A673 (cell line): ENCODE measurements at regions not wholly inside any gene's neighbourhood (a gene's known extent, or its start where the extent isn't known, plus 50 kb on each side); places are given as distances from the start of the nearest gene placed in this dataset.

ENCODE experiments used
- BruUV-seq: library from RNA; stranded (reverse); fragments of 400-500 nt; replicated peaks from 2 replicates; lab custom pipeline; 2021; lab: Mats Ljungman, UMichigan
- CTCF ChIA-PET: fragments of 300-600 bp; sonication (Branson Sonifier 250); formaldehyde crosslinking; loops from one replicate; lab custom pipeline; 2022; ENCODE audit warnings: antibody characterized with exemption; lab: Charles Lee
- POLR2A ChIA-PET: fragments of 300-600 bp; sonication (Branson Sonifier 250); formaldehyde crosslinking; loops from one replicate; lab custom pipeline; 2022; ENCODE audit warnings: antibody characterized with exemption; ENCODE audit not compliant: low non-redundant PET; lab: Charles Lee
- DNase-seq: peaks from one replicate; pipeline ENCODE4 v3.0.0-alpha.2; 2015; ENCODE audit warnings: low spot score
- H3K27ac ChIP-seq: fragments of 200-600 bp; sonication (generic); 2 replicates; pipeline ENCODE4 v1.5.1; 2016; ENCODE audit warnings: mixed run types, low read depth, mild to moderate bottlenecking, mixed read lengths, antibody characterized with exemption, low read length; ENCODE audit not compliant: poor library complexity, severe bottlenecking
- H3K27me3 ChIP-seq: fragments of 200-600 bp; sonication (generic); replicated peaks from 2 replicates; pipeline ENCODE4 v1.6.1; 2017; ENCODE audit warnings: mixed run types, low read depth, mild to moderate bottlenecking, mixed read lengths, antibody characterized with exemption, low read length; ENCODE audit not compliant: insufficient read depth, poor library complexity
- H3K36me3 ChIP-seq: fragments of 200-600 bp; sonication (generic); 2 replicates; pipeline ENCODE4 v1.6.1; 2016; ENCODE audit warnings: mixed run types, mild to moderate bottlenecking, mixed read lengths, antibody characterized with exemption, low read length; ENCODE audit not compliant: insufficient read depth, poor library complexity, severe bottlenecking
- H3K4me1 ChIP-seq: fragments of 200-600 bp; sonication (generic); 2 replicates; pipeline ENCODE4 v1.6.1; 2017; ENCODE audit warnings: mixed run types, mild to moderate bottlenecking, mixed read lengths, antibody characterized with exemption, low read length; ENCODE audit not compliant: insufficient read depth, poor library complexity, severe bottlenecking
- H3K4me3 ChIP-seq: fragments of 200-600 bp; sonication (generic); 2 replicates; pipeline ENCODE4 v1.5.1; 2016; ENCODE audit warnings: low read depth, mixed run types, mild to moderate bottlenecking, mixed read lengths, low read length; ENCODE audit not compliant: poor library complexity, severe bottlenecking
- H3K9me3 ChIP-seq: fragments of 200-600 bp; sonication (generic); 2 replicates; pipeline ENCODE4 v1.6.1; 2016; ENCODE audit warnings: mixed run types, low read depth, mild to moderate bottlenecking, mixed read lengths, antibody characterized with exemption, low read length; ENCODE audit not compliant: poor library complexity, severe bottlenecking
- EZH2 ChIP-seq: fragments of 200-600 bp; sonication (generic); IDR thresholded peaks from 2 replicates; pipeline ENCODE4 v1.6.1; 2017; ENCODE audit warnings: borderline replicate concordance, low read depth, mild to moderate bottlenecking, mixed read lengths, antibody characterized with exemption, low read length; ENCODE audit not compliant: poor library complexity, severe bottlenecking
- intact Hi-C: fragments of 100-400 bp; cut with micrococcal nuclease; formaldehyde crosslinking; loops from one replicate; pipeline ENCODE4 v1.10.0; 2022; ENCODE audit not compliant: unreplicated experiment
- TF ChIP-seq, protein P1 (sequence below): fragments of 300-800, 200-600 bp; sonication (generic); conservative IDR thresholded peaks from 2 replicates; pipeline ENCODE4 v1.5.1; 2017; ENCODE audit warnings: low read depth, mild to moderate bottlenecking, antibody characterized with exemption, low read length, moderate library complexity, mixed read lengths

DNA sequence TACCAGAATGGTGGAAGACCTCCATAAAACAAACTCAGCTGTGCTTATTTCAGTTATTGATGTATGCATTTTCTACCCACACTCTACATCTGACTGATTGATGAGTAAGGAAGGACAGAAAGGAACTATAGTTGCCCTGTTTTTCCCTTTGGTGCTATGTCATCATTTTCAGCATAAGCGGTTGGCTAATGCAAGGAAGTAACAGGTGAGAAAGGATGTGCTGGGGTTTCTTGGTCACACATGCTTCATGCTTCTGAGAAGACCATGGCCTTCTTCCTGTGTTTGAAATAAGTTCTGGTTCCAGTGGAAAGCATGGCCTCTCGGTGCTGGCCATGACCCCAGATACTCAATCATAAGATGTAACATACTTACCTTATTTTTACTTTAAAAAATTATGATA, 541.2 kb downstream of the PTPRU start:
- H3K4me3 ChIP-seq = no peak overlapping the region
- BruUV-seq = no TSS peak
- no peaks in the 10 kb centered on the region for H3K36me3 ChIP-seq
- intact Hi-C loops = no loop called here
- CTCF ChIA-PET = no interaction called here
- POLR2A ChIA-PET = no interaction called here
- H3K9me3 ChIP-seq = peaks cover 4% of the 10 kb centered on the region
- H3K4me1 ChIP-seq = no peaks in the 10 kb centered on the region
- TF ChIP-seq, protein P1, sequence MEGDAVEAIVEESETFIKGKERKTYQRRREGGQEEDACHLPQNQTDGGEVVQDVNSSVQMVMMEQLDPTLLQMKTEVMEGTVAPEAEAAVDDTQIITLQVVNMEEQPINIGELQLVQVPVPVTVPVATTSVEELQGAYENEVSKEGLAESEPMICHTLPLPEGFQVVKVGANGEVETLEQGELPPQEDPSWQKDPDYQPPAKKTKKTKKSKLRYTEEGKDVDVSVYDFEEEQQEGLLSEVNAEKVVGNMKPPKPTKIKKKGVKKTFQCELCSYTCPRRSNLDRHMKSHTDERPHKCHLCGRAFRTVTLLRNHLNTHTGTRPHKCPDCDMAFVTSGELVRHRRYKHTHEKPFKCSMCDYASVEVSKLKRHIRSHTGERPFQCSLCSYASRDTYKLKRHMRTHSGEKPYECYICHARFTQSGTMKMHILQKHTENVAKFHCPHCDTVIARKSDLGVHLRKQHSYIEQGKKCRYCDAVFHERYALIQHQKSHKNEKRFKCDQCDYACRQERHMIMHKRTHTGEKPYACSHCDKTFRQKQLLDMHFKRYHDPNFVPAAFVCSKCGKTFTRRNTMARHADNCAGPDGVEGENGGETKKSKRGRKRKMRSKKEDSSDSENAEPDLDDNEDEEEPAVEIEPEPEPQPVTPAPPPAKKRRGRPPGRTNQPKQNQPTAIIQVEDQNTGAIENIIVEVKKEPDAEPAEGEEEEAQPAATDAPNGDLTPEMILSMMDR = no peak
- no peak for TF ChIP-seq EZH2
- peaks cover 54% of the 10 kb centered on the region for H3K27me3 ChIP-seq
- DNase-seq = no peak
- H3K27ac ChIP-seq = no peak overlapping the region

DNA sequence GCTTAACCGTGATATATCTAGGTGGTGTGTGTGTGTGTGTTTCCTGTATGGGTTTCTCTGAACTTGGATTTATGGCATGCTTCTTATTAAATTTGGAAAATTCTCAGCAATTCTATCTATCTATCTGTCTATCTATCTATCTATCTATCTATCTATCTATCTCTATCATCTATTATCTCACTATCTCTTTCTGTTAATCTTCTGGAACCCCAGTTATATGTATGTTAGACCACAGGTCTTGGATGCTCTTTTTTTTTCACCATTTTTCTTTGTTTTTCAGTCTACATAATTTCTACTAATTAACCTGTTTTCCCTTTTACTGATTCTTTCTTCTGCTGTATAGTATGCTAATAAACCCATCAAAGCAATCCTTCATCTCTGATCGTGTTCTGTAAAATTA, 538.0 kb downstream of the PTPRU start:
- POLR2A ChIA-PET = no interaction called here
- peaks cover 33% of the 10 kb centered on the region for H3K27me3 ChIP-seq
- intact Hi-C loops = no loop called here
- CTCF ChIA-PET = no interaction called here
- TF ChIP-seq EZH2 = no peak
- TF ChIP-seq, protein P1 = no peak
- H3K4me1 ChIP-seq = no peaks in the 10 kb centered on the region
- H3K36me3 ChIP-seq = no peaks in the 10 kb centered on the region
- no peak overlapping the region for H3K27ac ChIP-seq
- H3K9me3 ChIP-seq = peaks cover 4% of the 10 kb centered on the region
- no TSS peak for BruUV-seq
- no peak for DNase-seq
- no peak overlapping the region for H3K4me3 ChIP-seq

DNA sequence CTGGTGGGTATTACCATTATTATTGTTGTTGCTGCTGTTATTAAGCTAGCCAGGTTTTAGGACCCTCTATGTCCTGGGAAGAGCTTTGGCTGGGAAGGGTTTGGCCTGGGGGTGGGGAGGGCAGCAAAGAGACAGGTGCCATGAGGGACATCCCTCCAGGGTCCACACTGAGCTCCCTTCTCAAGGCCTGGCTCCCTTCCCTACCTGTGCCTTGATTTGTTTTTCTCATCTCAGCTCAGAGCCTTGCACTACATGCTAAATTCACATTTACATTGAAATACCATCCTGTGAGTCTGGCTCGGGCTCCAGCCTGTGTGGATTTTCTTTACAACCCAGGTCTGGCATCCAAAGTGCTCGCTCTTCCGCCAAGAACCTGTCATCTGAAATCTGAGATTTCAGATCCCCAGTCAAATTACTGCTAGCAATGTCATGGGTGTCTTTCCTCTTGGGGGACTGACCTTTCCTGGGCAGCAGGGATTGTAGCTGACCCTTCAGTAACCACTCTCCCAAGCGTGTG, 536.3 kb downstream of the PTPRU start:
- ChIA-PET CTCF (no interaction called here), POLR2A (no interaction called here)
- no TSS peak for BruUV-seq
- no peak for TF ChIP-seq EZH2
- TF ChIP-seq, protein P1 = no peak
- H3K27me3 ChIP-seq = peaks cover 33% of the 10 kb centered on the region
- no peak for DNase-seq
- intact Hi-C loops = no loop called here
- H3K4me1 ChIP-seq = no peaks in the 10 kb centered on the region
- H3K9me3 ChIP-seq = peaks cover 4% of the 10 kb centered on the region
- H3K27ac ChIP-seq = no peak overlapping the region
- H3K4me3 ChIP-seq = no peak overlapping the region
- no peaks in the 10 kb centered on the region for H3K36me3 ChIP-seq
